Uterus (tissue), 3 donors: ENCODE measurements at regions not wholly inside any gene's neighbourhood (a gene's known extent, or its start where the extent isn't known, plus 50 kb on each side); places are given as distances from the start of the nearest gene placed in this dataset. TPM values are rescaled to one million over a fixed set of nuclear protein-coding genes. Genes with fewer than 3 reads are reported as not detected.

Experiments
- DNase-seq, 2 donors: peaks; one replicate each; pipeline ENCODE4 v3.0.0-alpha.2; 2019 to 2020
- H3K27ac ChIP-seq, 2 donors: fragments of 200-600 bp; sonication (generic); 1 replicate in 1 of 2; 2 replicates in 1 of 2; pipeline ENCODE4 v1.5.1; 2016 to 2018
- H3K27me3 ChIP-seq, 2 donors: fragments of 200-600 bp; sonication (generic); one replicate each; pipeline ENCODE4 v1.5.1; 2018 to 2019; ENCODE audit warnings: control low read depth in 1 of 2
- H3K36me3 ChIP-seq, 2 donors: fragments of 200-600 bp; sonication (generic); one replicate each; pipeline ENCODE4 v1.5.1; 2019; ENCODE audit warnings: control low read depth in 1 of 2
- H3K4me1 ChIP-seq, 2 donors: fragments of 200-600 bp; sonication (generic); one replicate each; pipeline ENCODE4 v1.5.1; 2018 to 2019; ENCODE audit warnings: control low read depth in 1 of 2
- H3K4me3 ChIP-seq, 2 donors: fragments of 200-600 bp; sonication (generic); 1 replicate in 1 of 2; 2 replicates in 1 of 2; pipeline ENCODE4 v1.5.1; 2018 to 2019; ENCODE audit warnings: mild to moderate bottlenecking in 1 of 2
- H3K9me3 ChIP-seq, 2 donors: fragments of 200-600 bp; sonication (generic); one replicate each; pipeline ENCODE4 v1.5.1; 2019; ENCODE audit warnings: control low read depth in 1 of 2
- POLR2A ChIP-seq, 2 donors: fragments of 450-650 bp; IDR thresholded peaks; one replicate each; pipeline ENCODE4 v1.6.1; 2016; ENCODE audit warnings: antibody characterized with exemption in 2 of 2, mild to moderate bottlenecking in 1 of 2, moderate library complexity in 1 of 2
- intact Hi-C: fragments of 100-400 bp; cut with DNase I; formaldehyde crosslinking; loops from one replicate; pipeline ENCODE4 v1.15.1; 2023; ENCODE audit warnings: low total_unique reads
- small RNA-seq: library from RNA; depleted of rRNA; stranded (forward); fragments of <200 nt; gene quantifications from one replicate; pipeline ENCODE3, GENCODE V24; 2016
- TF ChIP-seq, protein P1 (sequence below), 4 experiments: fragments of 200-600 bp in 2 of 4; fragments of 450-650 bp in 2 of 4; sonication (generic) in 2 of 4; IDR thresholded peaks; one replicate each; pipeline ENCODE4 v1.5.1; 2016 to 2019; ENCODE audit warnings: antibody characterized with exemption in 4 of 4, mild to moderate bottlenecking in 2 of 4, moderate library complexity in 1 of 4
- donor health status: DM: yes; HTN: yes; CAD: no.

DNA sequence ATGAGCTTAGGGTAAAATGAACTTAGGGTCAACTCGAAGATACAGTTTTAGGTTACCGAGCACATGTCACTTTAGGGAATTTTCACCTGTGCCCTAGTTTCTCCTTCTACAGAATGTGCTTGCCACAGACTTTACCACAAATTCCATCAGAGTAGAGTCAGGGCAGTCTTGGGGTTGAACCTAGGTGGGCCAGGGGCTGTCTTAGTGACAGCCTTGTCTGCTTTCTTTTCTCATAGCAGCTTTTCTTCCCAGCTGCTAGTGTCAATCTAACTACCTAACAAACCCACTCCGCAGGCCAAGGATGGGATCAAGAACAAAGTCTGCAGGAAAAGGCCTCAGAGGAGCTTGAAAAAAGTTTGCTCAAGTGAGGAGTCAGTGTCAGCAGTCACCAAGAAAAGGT, 458.1 kb upstream of the CDH18 start:
- H3K36me3 ChIP-seq: no peaks in the 10 kb centered on the region
- H3K9me3 ChIP-seq: no peaks in the 10 kb centered on the region
- H3K4me1 ChIP-seq: no peaks in the 10 kb centered on the region
- no peak overlapping the region for H3K27ac ChIP-seq
- intact Hi-C loops: no loop called here
- DNase-seq: no peak
- no peaks in the 10 kb centered on the region for H3K27me3 ChIP-seq
- no peak overlapping the region for H3K4me3 ChIP-seq
- TF ChIP-seq POLR2A (IDR thresholded peaks at IDR 0.05): no peak
- TF ChIP-seq, protein P1, sequence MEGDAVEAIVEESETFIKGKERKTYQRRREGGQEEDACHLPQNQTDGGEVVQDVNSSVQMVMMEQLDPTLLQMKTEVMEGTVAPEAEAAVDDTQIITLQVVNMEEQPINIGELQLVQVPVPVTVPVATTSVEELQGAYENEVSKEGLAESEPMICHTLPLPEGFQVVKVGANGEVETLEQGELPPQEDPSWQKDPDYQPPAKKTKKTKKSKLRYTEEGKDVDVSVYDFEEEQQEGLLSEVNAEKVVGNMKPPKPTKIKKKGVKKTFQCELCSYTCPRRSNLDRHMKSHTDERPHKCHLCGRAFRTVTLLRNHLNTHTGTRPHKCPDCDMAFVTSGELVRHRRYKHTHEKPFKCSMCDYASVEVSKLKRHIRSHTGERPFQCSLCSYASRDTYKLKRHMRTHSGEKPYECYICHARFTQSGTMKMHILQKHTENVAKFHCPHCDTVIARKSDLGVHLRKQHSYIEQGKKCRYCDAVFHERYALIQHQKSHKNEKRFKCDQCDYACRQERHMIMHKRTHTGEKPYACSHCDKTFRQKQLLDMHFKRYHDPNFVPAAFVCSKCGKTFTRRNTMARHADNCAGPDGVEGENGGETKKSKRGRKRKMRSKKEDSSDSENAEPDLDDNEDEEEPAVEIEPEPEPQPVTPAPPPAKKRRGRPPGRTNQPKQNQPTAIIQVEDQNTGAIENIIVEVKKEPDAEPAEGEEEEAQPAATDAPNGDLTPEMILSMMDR (IDR thresholded peaks at IDR 0.05): no peak

DNA sequence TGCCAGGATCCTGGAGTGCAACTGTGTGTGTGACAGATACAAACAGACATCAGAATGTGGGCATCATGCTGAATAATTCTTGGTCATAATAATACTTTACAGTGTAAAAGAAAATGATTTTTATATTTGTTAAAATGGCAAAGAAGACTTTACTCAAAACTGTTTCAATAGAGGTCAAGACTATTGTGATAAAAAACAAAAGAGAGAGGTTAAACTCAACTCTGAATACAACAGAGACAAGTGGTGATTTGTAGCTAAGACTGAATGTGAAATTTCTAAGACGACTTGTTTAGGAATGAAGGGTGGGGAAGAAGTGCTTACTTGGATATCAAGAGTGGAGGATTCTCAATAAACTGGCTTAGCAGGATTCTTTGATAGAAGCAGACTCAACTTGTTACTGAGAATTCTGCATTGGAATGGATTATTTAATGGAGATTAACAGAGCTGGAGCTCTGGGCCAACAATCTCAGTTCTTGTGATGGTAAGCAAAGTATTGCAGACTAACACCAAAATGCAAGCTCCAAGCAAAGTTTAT, 457.4 kb upstream of the CDH18 start:
- Histone ChIP-seq H3K4me1 (no peaks in the 10 kb centered on the region), H3K27ac (no peak overlapping the region), H3K4me3 (no peak overlapping the region), H3K27me3 (no peaks in the 10 kb centered on the region), H3K9me3 (no peaks in the 10 kb centered on the region), H3K36me3 (no peaks in the 10 kb centered on the region)
- no peak for DNase-seq
- intact Hi-C loops: no loop called here
- no peak for TF ChIP-seq POLR2A (IDR thresholded peaks at IDR 0.05)
- TF ChIP-seq, protein P1 (IDR thresholded peaks at IDR 0.05): no peak

DNA sequence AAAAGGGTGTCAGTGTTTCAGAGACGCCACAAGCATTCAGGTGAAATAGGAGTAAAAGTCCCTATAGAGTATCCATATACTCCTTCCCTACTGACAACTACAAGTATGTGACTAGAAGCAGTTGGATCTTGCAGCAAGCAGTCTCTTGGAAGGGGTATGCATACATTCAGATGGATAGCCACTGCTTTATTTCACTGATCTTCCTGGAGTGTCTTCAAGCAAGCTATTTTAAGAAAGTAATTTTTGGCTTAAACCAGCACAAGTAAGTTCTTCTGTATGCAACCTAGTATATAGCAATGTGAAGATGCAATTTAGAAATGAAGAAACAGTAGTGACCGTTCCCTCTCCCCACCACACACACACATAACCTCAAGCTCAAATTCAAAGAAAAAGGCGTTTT, 446.8 kb upstream of the CDH18 start:
- Histone ChIP-seq H3K9me3 (no peaks in the 10 kb centered on the region), H3K4me1 (no peaks in the 10 kb centered on the region), H3K36me3 (no peaks in the 10 kb centered on the region), H3K27ac (no peak overlapping the region), H3K27me3 (no peaks in the 10 kb centered on the region), H3K4me3 (no peak overlapping the region)
- intact Hi-C loops: no loop called here
- no peak for TF ChIP-seq POLR2A (IDR thresholded peaks at IDR 0.05)
- TF ChIP-seq, protein P1 (IDR thresholded peaks at IDR 0.05): no peak
- DNase-seq: no peak

DNA sequence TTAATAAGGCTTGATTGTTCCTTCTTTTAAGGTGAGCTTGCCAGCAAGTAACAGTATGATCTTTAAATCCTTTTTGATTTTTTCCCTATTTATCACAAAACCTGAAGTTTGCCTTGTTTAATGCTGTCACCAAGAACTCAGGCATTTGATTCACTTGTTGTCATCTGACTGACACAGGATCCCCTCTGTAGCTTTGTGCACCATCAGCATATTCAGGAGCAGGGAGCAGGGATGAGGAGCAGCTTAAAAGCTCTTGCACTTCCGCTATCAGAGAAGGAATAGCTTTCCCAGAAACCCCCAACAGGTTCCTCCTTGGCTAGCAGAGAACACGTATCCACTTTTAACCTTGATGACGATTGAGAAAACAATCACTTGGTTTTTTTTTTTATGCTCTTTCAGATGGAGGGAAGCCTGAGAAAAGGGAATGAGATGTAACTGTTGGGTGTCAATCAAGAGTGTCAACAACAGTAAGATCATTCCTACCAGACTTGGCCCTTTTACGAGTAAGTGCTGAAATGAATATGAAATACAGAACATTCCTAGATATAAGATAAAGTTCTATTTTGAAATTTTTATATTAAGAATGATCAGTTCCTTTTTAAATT, 433.1 kb upstream of the CDH18 start:
- no peak for DNase-seq
- no peak overlapping the region for H3K4me3 ChIP-seq
- no peaks in the 10 kb centered on the region for H3K9me3 ChIP-seq
- intact Hi-C loops: no loop called here
- no peak overlapping the region for H3K27ac ChIP-seq
- TF ChIP-seq, protein P1 (IDR thresholded peaks at IDR 0.05): no peak
- no peak for TF ChIP-seq POLR2A (IDR thresholded peaks at IDR 0.05)
- no peaks in the 10 kb centered on the region for H3K36me3 ChIP-seq
- H3K27me3 ChIP-seq: no peaks in the 10 kb centered on the region
- no peaks in the 10 kb centered on the region for H3K4me1 ChIP-seq

Small RNAs in the stretch of these regions (small RNA-seq; reads per million reads assigned to genes)
- gene AC091946.2 (not detected), gene AC140172.1 (not detected)
